ENCODE measurements at regions not wholly inside any gene's neighbourhood (a gene's known extent, or its start where the extent isn't known, plus 50 kb on each side); places are given as distances from the start of the nearest gene placed in this dataset.

DNA sequence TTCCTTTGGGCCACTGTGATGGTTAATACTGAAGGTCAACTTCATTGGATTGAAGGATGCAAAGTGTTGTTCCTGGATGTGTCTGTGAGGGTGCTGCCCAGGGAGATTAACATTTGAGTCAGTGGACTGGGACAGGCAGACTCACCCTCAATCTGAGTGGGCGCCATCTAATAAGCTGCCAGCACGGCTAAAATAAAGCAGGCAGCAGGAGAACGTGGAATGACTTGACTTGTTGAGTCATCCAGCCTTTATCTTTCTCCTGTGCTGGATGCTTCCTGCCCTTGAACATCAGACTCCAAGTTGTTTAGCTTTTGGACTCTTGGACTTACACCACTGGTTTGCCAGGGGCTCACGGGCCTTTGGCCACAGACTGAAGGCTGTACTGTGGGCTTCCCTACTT lies 1046.9 kb downstream of the TYW1 start:
- DNase-seq (ENCODE audit: low read depth, low spot score), result no peak
- TF ChIP-seq EZH2 (IDR thresholded peaks at IDR 0.05) (no peak), POLR2AphosphoS5 (IDR thresholded peaks at IDR 0.05; ENCODE audit: borderline replicate concordance, low read depth, low read length) (no peak), FOXP2 (optimal IDR thresholded peaks at IDR 0.05; ENCODE audit: control extremely low read depth, extremely low read length, insufficient read depth) (no peak)
- Histone ChIP-seq H3K27ac (no peak overlapping the region), H3K4me3 (no peak overlapping the region), H3K9ac (ENCODE audit: insufficient read length) (no peak overlapping the region), H3K9me3 (ENCODE audit: low read depth, low read length) (no peaks in the 10 kb centered on the region), H3K36me3 (ENCODE audit: insufficient read depth, low read length) (no peaks in the 10 kb centered on the region)

DNA sequence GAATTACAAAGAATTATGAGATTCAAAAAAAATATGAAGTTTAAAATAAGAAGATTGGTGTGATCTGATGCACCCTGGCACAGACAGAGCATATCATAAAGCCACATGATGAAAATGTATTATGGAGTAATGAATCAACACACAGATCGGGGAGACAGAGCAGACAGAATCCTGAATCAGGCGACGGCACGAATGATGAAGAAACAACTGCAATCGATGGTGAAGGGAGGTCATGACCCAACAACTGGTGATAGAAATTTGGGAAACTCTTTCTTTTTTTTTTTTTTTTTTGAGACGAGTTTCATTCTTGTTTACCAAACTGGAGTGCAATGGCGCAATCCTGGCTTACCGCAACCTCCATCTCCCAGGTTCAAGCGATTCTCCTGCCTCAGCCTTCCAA lies 1054.0 kb downstream of the TYW1 start:
- TF ChIP-seq FOXP2 (optimal IDR thresholded peaks at IDR 0.05; ENCODE audit: control extremely low read depth, extremely low read length, insufficient read depth), result no peak
- no peak for TF ChIP-seq POLR2AphosphoS5 (IDR thresholded peaks at IDR 0.05; ENCODE audit: borderline replicate concordance, low read depth, low read length)
- TF ChIP-seq EZH2 (IDR thresholded peaks at IDR 0.05), result no peak
- Histone ChIP-seq H3K27ac (no peak overlapping the region), H3K4me3 (no peak overlapping the region), H3K36me3 (ENCODE audit: insufficient read depth, low read length) (no peaks in the 10 kb centered on the region), H3K9ac (ENCODE audit: insufficient read length) (no peak overlapping the region), H3K9me3 (ENCODE audit: low read depth, low read length) (no peaks in the 10 kb centered on the region)
- DNase-seq (ENCODE audit: low read depth, low spot score), result no peak

GRCh38 chr7:68058014-68058413 lies 1061.4 kb downstream of the TYW1 start:
- no peak for TF ChIP-seq FOXP2 (optimal IDR thresholded peaks at IDR 0.05; ENCODE audit: control extremely low read depth, extremely low read length, insufficient read depth)
- TF ChIP-seq EZH2 (IDR thresholded peaks at IDR 0.05), result no peak
- no peak for TF ChIP-seq POLR2AphosphoS5 (IDR thresholded peaks at IDR 0.05; ENCODE audit: borderline replicate concordance, low read depth, low read length)
- Histone ChIP-seq H3K4me3 (no peak overlapping the region), H3K9ac (ENCODE audit: insufficient read length) (no peak overlapping the region), H3K36me3 (ENCODE audit: insufficient read depth, low read length) (no peaks in the 10 kb centered on the region), H3K27ac (no peak overlapping the region), H3K9me3 (ENCODE audit: low read depth, low read length) (no peaks in the 10 kb centered on the region)
- DNase-seq (ENCODE audit: low read depth, low spot score), result no peak

DNA sequence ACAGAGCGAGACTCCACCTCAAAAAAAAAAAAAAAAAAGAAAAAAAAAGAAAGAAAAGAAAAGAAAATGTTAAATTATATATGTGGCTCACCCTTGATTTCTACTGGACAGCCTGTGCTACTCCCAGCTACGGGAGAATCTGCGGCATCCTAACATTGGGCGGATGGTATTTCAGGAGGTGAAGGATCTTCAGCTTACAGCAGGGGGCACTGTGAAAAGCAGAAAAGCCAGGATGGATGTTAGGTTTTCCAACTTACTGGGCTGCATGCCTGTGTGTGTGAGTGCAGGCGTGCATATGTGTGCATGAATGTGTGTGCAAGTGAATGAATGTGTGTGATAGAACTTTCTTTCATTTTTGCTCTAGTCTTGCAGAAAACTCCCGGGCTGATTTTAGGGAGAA lies 1066.5 kb downstream of the TYW1 start:
- H3K4me3 ChIP-seq, result no peak overlapping the region
- H3K27ac ChIP-seq, result no peak overlapping the region
- no peak overlapping the region for H3K9ac ChIP-seq (ENCODE audit: insufficient read length)
- H3K36me3 ChIP-seq (ENCODE audit: insufficient read depth, low read length), result no peaks in the 10 kb centered on the region
- DNase-seq (ENCODE audit: low read depth, low spot score), result no peak
- no peaks in the 10 kb centered on the region for H3K9me3 ChIP-seq (ENCODE audit: low read depth, low read length)
- TF ChIP-seq FOXP2 (optimal IDR thresholded peaks at IDR 0.05; ENCODE audit: control extremely low read depth, extremely low read length, insufficient read depth) (no peak), POLR2AphosphoS5 (IDR thresholded peaks at IDR 0.05; ENCODE audit: borderline replicate concordance, low read depth, low read length) (no peak), EZH2 (IDR thresholded peaks at IDR 0.05) (no peak)

- H3K9me3 ChIP-seq (ENCODE audit: low read depth, low read length), result no peaks in the 10 kb centered on the region
- no peaks in the 10 kb centered on the region for H3K36me3 ChIP-seq (ENCODE audit: insufficient read depth, low read length)
- peak overlapping the region; percentile 2; the same call in 1 of the 2 replicates for H3K4me3 ChIP-seq
- H3K27ac ChIP-seq, result 0 out of 2 replicates have a peak overlapping the region, but pooled peaks have one; percentile 31
- TF ChIP-seq FOXP2 (optimal IDR thresholded peaks at IDR 0.05; ENCODE audit: control extremely low read depth, extremely low read length, insufficient read depth) (no peak), EZH2 (IDR thresholded peaks at IDR 0.05) (no peak), POLR2AphosphoS5 (IDR thresholded peaks at IDR 0.05; ENCODE audit: borderline replicate concordance, low read depth, low read length) (no peak)
- no peak overlapping the region for H3K9ac ChIP-seq (ENCODE audit: insufficient read length)
- peak; percentile 51 for DNase-seq (ENCODE audit: low read depth, low spot score)
These were observed 1068.9 kb downstream of the TYW1 start for GRCh38 chr7:68065581-68065980.

- DNase-seq (ENCODE audit: low read depth, low spot score), result no peak
- no peaks in the 10 kb centered on the region for H3K9me3 ChIP-seq (ENCODE audit: low read depth, low read length)
- TF ChIP-seq EZH2 (IDR thresholded peaks at IDR 0.05) (no peak), POLR2AphosphoS5 (IDR thresholded peaks at IDR 0.05; ENCODE audit: borderline replicate concordance, low read depth, low read length) (no peak), FOXP2 (optimal IDR thresholded peaks at IDR 0.05; ENCODE audit: control extremely low read depth, extremely low read length, insufficient read depth) (no peak)
- no peak overlapping the region for H3K27ac ChIP-seq
- H3K36me3 ChIP-seq (ENCODE audit: insufficient read depth, low read length), result no peaks in the 10 kb centered on the region
- no peak overlapping the region for H3K9ac ChIP-seq (ENCODE audit: insufficient read length)
- no peak overlapping the region for H3K4me3 ChIP-seq
These were observed 1071.2 kb downstream of the TYW1 start for GRCh38 chr7:68067845-68068244.

GRCh38 chr7:68070992-68071391 lies 1074.4 kb downstream of the TYW1 start:
- TF ChIP-seq POLR2AphosphoS5 (IDR thresholded peaks at IDR 0.05; ENCODE audit: borderline replicate concordance, low read depth, low read length), result no peak
- TF ChIP-seq EZH2 (IDR thresholded peaks at IDR 0.05), result no peak
- TF ChIP-seq FOXP2 (optimal IDR thresholded peaks at IDR 0.05; ENCODE audit: control extremely low read depth, extremely low read length, insufficient read depth), result no peak
- Histone ChIP-seq H3K9ac (ENCODE audit: insufficient read length) (no peak overlapping the region), H3K4me3 (no peak overlapping the region), H3K36me3 (ENCODE audit: insufficient read depth, low read length) (no peaks in the 10 kb centered on the region), H3K9me3 (ENCODE audit: low read depth, low read length) (no peaks in the 10 kb centered on the region), H3K27ac (no peak overlapping the region)
- no peak for DNase-seq (ENCODE audit: low read depth, low spot score)

DNA sequence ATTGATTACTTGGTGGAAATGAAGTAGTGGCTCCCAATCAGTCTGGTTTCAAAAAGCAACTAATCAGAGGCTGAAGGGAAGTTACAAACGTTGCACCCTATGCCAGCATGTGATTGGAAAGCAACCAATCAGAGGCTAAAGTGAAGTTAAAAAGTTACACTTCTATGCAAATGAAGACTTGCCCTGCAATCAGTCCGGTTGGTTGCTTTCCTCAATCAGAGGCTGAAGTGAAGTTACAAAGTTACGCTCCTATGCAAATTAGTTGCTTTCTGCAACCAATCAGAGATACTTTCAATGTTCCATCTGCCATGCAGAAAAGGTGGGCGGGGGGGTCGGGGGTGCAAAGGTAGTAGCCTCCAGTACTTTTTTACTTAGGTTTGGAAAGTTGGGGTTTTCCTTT lies 1077.1 kb downstream of the TYW1 start:
- TF ChIP-seq FOXP2 (optimal IDR thresholded peaks at IDR 0.05; ENCODE audit: control extremely low read depth, extremely low read length, insufficient read depth) (no peak), POLR2AphosphoS5 (IDR thresholded peaks at IDR 0.05; ENCODE audit: borderline replicate concordance, low read depth, low read length) (no peak), EZH2 (IDR thresholded peaks at IDR 0.05) (no peak)
- Histone ChIP-seq H3K4me3 (no peak overlapping the region), H3K27ac (no peak overlapping the region), H3K36me3 (ENCODE audit: insufficient read depth, low read length) (no peaks in the 10 kb centered on the region), H3K9ac (ENCODE audit: insufficient read length) (no peak overlapping the region), H3K9me3 (ENCODE audit: low read depth, low read length) (no peaks in the 10 kb centered on the region)
- no peak for DNase-seq (ENCODE audit: low read depth, low spot score)

GRCh38 chr7:68074242-68074641 lies 1077.6 kb downstream of the TYW1 start:
- Histone ChIP-seq H3K4me3 (no peak overlapping the region), H3K9ac (ENCODE audit: insufficient read length) (no peak overlapping the region)

More at GRCh38 chr7:68074242-68074641, 1077.6 kb downstream of the TYW1 start:
- no peak overlapping the region for H3K27ac ChIP-seq
- H3K36me3 ChIP-seq (ENCODE audit: insufficient read depth, low read length), result no peaks in the 10 kb centered on the region
- H3K9me3 ChIP-seq (ENCODE audit: low read depth, low read length), result no peaks in the 10 kb centered on the region
- DNase-seq (ENCODE audit: low read depth, low spot score), result no peak
- TF ChIP-seq EZH2 (IDR thresholded peaks at IDR 0.05) (no peak), FOXP2 (optimal IDR thresholded peaks at IDR 0.05; ENCODE audit: control extremely low read depth, extremely low read length, insufficient read depth) (no peak), POLR2AphosphoS5 (IDR thresholded peaks at IDR 0.05; ENCODE audit: borderline replicate concordance, low read depth, low read length) (no peak)
